Calu3 (cell line): ENCODE measurements at regions not wholly inside any gene's neighbourhood (a gene's known extent, or its start where the extent isn't known, plus 50 kb on each side); places are given as distances from the start of the nearest gene placed in this dataset.
A peak's percentile ranks its signal among the peaks of the same experiment; 100 is the strongest.

Source experiments
- BruUV-seq: library from RNA; stranded (reverse); fragments of 400-500 nt; replicated peaks from 2 replicates; lab custom pipeline; 2021; lab: Mats Ljungman, UMichigan
- CTCF ChIA-PET: fragments of 300-600 bp; sonication (Branson Sonifier 250); formaldehyde crosslinking; loops from one replicate; lab custom pipeline; 2022; ENCODE audit warnings: antibody characterized with exemption; lab: Charles Lee
- DNase-seq: peaks from one replicate; pipeline ENCODE4 v3.0.0; 2022
- H3K27ac Mint-ChIP-seq: one replicate; pipeline ENCODE4 v1.8.0; 2022; ENCODE audit warnings: mixed read lengths; ENCODE audit not compliant: unreplicated experiment
- H3K27me3 Mint-ChIP-seq: one replicate; pipeline ENCODE4 v1.8.0; 2022; ENCODE audit warnings: mixed read lengths; ENCODE audit not compliant: unreplicated experiment
- H3K36me3 Mint-ChIP-seq: one replicate; pipeline ENCODE4 v1.8.0; 2022; ENCODE audit warnings: mild to moderate bottlenecking, moderate library complexity, mixed read lengths; ENCODE audit not compliant: insufficient read depth, unreplicated experiment
- H3K4me1 Mint-ChIP-seq: one replicate; pipeline ENCODE4 v1.8.0; 2022; ENCODE audit warnings: mild to moderate bottlenecking, low read depth, mixed read lengths; ENCODE audit not compliant: unreplicated experiment
- H3K4me3 Mint-ChIP-seq: one replicate; pipeline ENCODE4 v1.8.0; 2022; ENCODE audit warnings: mild to moderate bottlenecking, low read depth, moderate library complexity, mixed read lengths; ENCODE audit not compliant: unreplicated experiment
- H3K9me3 Mint-ChIP-seq: one replicate; pipeline ENCODE4 v1.8.0; 2022; ENCODE audit warnings: low read depth, mixed read lengths; ENCODE audit not compliant: unreplicated experiment
- intact Hi-C: fragments of 100-400 bp; cut with micrococcal nuclease; formaldehyde crosslinking; loops from one replicate; pipeline ENCODE4 v1.10.0; 2022; ENCODE audit not compliant: unreplicated experiment
- TF ChIP-seq, protein P1 (sequence below): fragments of 200-600 bp; IDR thresholded peaks from one replicate; pipeline ENCODE4 v1.8.0; 2022; ENCODE audit warnings: antibody characterized with exemption; ENCODE audit not compliant: unreplicated experiment

DNA sequence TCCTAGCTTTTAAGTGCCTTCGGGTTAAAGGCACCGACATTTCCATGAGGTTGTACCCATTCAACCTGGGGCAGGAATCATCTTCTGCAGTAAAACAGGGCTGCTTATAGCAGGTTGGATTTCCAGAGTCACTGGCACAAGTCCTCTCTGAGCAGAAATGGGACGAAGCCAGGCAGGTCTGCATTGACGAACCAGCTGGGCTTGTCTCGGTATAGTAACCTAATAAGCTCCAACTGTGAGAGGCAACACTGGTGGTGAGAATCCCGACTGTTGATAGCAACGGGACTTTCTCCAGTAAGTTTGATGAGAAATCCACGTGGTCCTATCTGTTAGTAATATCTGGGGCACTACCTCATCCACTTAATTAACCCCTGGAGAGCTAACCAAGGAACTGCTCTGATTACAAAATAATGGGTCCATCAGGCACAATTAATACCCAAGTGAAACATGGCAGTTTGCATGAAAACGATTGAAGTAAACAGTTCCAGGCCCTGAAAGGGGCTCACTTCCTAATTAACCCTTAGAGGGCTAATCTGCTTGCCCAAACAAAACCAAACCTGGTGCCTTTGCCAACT lies 491.0 kb upstream of the C9orf72 start:
- no peaks in the 10 kb centered on the region for H3K36me3 Mint-ChIP-seq
- H3K27ac Mint-ChIP-seq = no peak overlapping the region
- H3K27me3 Mint-ChIP-seq = no peaks in the 10 kb centered on the region
- intact Hi-C loops = no loop called here
- DNase-seq = no peak
- H3K4me3 Mint-ChIP-seq = no peak overlapping the region
- BruUV-seq = no TSS peak
- TF ChIP-seq, protein P1, sequence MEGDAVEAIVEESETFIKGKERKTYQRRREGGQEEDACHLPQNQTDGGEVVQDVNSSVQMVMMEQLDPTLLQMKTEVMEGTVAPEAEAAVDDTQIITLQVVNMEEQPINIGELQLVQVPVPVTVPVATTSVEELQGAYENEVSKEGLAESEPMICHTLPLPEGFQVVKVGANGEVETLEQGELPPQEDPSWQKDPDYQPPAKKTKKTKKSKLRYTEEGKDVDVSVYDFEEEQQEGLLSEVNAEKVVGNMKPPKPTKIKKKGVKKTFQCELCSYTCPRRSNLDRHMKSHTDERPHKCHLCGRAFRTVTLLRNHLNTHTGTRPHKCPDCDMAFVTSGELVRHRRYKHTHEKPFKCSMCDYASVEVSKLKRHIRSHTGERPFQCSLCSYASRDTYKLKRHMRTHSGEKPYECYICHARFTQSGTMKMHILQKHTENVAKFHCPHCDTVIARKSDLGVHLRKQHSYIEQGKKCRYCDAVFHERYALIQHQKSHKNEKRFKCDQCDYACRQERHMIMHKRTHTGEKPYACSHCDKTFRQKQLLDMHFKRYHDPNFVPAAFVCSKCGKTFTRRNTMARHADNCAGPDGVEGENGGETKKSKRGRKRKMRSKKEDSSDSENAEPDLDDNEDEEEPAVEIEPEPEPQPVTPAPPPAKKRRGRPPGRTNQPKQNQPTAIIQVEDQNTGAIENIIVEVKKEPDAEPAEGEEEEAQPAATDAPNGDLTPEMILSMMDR = no peak
- no peaks in the 10 kb centered on the region for H3K9me3 Mint-ChIP-seq
- CTCF ChIA-PET = no interaction called here
- H3K4me1 Mint-ChIP-seq = no peaks in the 10 kb centered on the region

DNA sequence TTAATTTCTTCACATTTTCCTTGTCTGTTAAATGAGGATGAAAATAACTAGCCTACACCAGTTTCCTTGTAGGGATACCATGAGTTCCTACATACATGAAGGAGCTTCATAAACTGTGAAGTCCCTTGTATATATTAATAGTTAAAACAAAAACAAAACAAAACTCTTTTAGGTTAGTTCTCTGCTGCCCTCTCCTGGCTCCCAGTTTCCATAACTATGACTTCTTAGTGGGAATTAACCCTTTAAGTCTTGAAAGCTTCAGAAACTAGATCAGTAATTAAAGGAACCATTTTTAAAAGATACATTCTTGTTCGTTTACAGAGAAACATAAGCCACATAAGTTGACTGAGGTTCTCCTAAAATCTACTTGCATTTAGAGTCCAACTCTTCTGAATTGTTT lies 500.0 kb upstream of the C9orf72 start:
- CTCF ChIA-PET = interaction anchor here (0.6 to 1.3 kb wide), 4 partner anchors 346 to 1138 kb away, joined by 3 to 8 read pairs (median 4); no protein-coding TSS in a partner anchor
- H3K4me3 Mint-ChIP-seq = no peak overlapping the region
- H3K27ac Mint-ChIP-seq = no peak overlapping the region
- H3K9me3 Mint-ChIP-seq = no peaks in the 10 kb centered on the region
- TF ChIP-seq, protein P1 = peak; percentile 33
- no TSS peak for BruUV-seq
- H3K4me1 Mint-ChIP-seq = no peaks in the 10 kb centered on the region
- intact Hi-C loops = loop anchor here (1.0 kb wide), 1 partner anchor 347 kb away; no protein-coding TSS in a partner anchor
- H3K27me3 Mint-ChIP-seq = no peaks in the 10 kb centered on the region
- DNase-seq = peak; percentile 43
- no peaks in the 10 kb centered on the region for H3K36me3 Mint-ChIP-seq

DNA sequence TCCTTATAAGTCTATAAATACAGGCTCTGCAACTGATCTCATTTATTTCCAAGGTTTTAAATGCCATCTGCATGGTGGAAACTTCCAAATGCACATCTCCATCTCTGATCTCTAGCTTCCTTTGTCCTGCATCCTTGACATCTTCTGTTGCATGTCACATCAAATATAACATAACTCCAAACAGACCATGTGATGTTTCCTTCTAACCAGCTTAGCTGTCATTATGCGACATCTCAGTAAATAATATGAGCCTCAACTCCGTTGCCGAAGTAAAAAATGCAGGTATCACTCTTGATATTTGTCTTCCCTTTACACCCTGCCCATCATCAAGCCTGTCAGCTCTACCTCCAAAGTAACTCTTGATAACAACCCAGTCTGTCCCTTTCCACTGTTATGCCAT lies 506.4 kb upstream of the C9orf72 start:
- CTCF ChIA-PET = no interaction called here

DNA sequence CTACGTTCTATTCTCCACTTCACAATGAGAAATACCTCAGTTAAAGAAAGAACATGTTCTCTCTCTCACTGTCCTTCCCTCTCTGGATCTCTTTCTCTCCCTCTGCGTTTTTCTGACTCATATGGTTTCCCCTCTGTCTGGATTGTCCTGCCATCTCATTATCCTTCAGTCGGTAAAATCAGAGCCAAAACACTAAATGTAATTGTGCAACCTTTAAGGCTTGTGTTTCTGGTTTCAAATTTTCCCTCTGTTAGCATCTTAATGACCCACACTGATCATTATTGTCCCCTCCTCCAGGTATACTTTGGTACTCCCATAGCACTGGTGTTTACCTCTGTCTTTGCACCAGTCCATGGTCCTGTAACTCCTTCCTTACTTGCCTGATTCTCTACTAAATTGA lies 509.4 kb upstream of the C9orf72 start:
- no peak for DNase-seq
- intact Hi-C loops = no loop called here
- Mint-ChIP-seq H3K9me3 (no peaks in the 10 kb centered on the region), H3K4me3 (no peak overlapping the region), H3K27ac (no peak overlapping the region), H3K27me3 (peaks cover 11% of the 10 kb centered on the region), H3K4me1 (no peaks in the 10 kb centered on the region), H3K36me3 (no peaks in the 10 kb centered on the region)
- CTCF ChIA-PET = interaction anchor here (0.6 kb wide), 1 partner anchor 1101 kb away, joined by 3 read pairs; no protein-coding TSS in a partner anchor
- no TSS peak for BruUV-seq
- TF ChIP-seq, protein P1 = no peak

More for the DNA sequence above, 506.4 kb upstream of the C9orf72 start:
- Mint-ChIP-seq H3K4me1 (no peaks in the 10 kb centered on the region), H3K4me3 (no peak overlapping the region), H3K27ac (no peak overlapping the region), H3K27me3 (peaks cover 11% of the 10 kb centered on the region), H3K36me3 (no peaks in the 10 kb centered on the region), H3K9me3 (no peaks in the 10 kb centered on the region)
- intact Hi-C loops = no loop called here
- DNase-seq = no peak
- no TSS peak for BruUV-seq
- TF ChIP-seq, protein P1 = no peak
